ENCODE measurements at regions not wholly inside any gene's neighbourhood (a gene's known extent, or its start where the extent isn't known, plus 50 kb on each side); places are given as distances from the start of the nearest gene placed in this dataset.

DNA sequence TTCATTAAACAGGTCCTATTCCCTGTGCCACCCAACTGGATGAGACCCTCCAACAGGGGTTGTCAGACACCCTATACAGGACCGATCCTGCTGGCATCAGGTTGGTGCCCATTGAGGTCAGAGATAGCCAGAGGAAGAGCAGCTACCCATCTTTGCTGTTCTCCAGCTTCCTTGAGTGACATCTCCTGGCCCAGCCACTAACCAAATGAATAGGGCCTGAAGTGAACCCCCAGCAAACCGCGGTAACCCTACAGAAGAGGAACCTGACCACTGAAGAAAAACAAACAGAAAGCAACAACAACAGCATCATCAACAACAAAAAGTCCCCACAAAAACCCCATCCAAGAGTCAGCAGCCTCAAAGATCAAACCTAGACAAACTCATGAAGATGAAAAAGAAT, 133.6 kb upstream of the ARPP21 start:
- TF ChIP-seq SPI1 (IDR thresholded peaks at IDR 0.05; ENCODE audit: low read depth, low read length) (no peak), POLR2A (IDR thresholded peaks at IDR 0.05; ENCODE audit: low read depth, low read length) (no peak), POLR2AphosphoS5 (IDR thresholded peaks at IDR 0.05; ENCODE audit: low read depth, low read length) (no peak), TAF1 (IDR thresholded peaks at IDR 0.05; ENCODE audit: low read depth, low read length) (no peak), POU2F2 (IDR thresholded peaks at IDR 0.05; ENCODE audit: low read depth, low read length) (no peak), PAX5 (IDR thresholded peaks at IDR 0.05; ENCODE audit: insufficient read depth, low read length, severe bottlenecking) (no peak)
